Prostate gland (tissue), 2 donors: ENCODE measurements at regions not wholly inside any gene's neighbourhood (a gene's known extent, or its start where the extent isn't known, plus 50 kb on each side); places are given as distances from the start of the nearest gene placed in this dataset.

Experiments
- CTCF ChIP-seq, 4 experiments: fragments of 200-600 bp in 2 of 4; fragments of 450-650 bp in 2 of 4; sonication (generic) in 2 of 4; IDR thresholded peaks; 1 replicate in 3 of 4; 2 replicates in 1 of 4; pipeline ENCODE4 v1.5.1; 2016 to 2019; ENCODE audit warnings: antibody characterized with exemption in 4 of 4, mild to moderate bottlenecking in 2 of 4, moderate library complexity in 2 of 4
- POLR2A ChIP-seq: fragments of 450-650 bp; IDR thresholded peaks from one replicate; pipeline ENCODE4 v1.6.1; 2016; ENCODE audit warnings: antibody characterized with exemption, mild to moderate bottlenecking

- TF ChIP-seq CTCF (IDR thresholded peaks at IDR 0.05) (no peak), POLR2A (no peak)
Measured at GRCh38 chr5:42878550-42878949, 66.9 kb upstream of the SELENOP start.
